OCI-LY7 (cell line): ENCODE measurements at regions not wholly inside any gene's neighbourhood (a gene's known extent, or its start where the extent isn't known, plus 50 kb on each side); places are given as distances from the start of the nearest gene placed in this dataset.

Experiments used
- BruUV-seq: library from RNA; stranded (reverse); fragments of 400-500 nt; replicated peaks from 2 replicates; lab custom pipeline; 2021; lab: Mats Ljungman, UMichigan
- CTCF ChIA-PET: fragments of 300-600 bp; sonication (Branson Sonifier 250); formaldehyde crosslinking; loops from one replicate; lab custom pipeline; 2022; ENCODE audit warnings: antibody characterized with exemption; ENCODE audit not compliant: unreplicated experiment; lab: Charles Lee
- POLR2A ChIA-PET: fragments of 300-600 bp; sonication (Branson Sonifier 250); formaldehyde crosslinking; loops from one replicate; lab custom pipeline; 2022; ENCODE audit warnings: antibody characterized with exemption; lab: Charles Lee
- DNase-seq: peaks from one replicate; pipeline ENCODE4 v3.0.0-alpha.2; 2015; ENCODE audit warnings: low spot score
- H2AFZ ChIP-seq: fragments of 200-600 bp; sonication (generic), shearing (Covaris generic); 2 replicates; pipeline ENCODE4 v1.6.1; 2014; ENCODE audit warnings: mild to moderate bottlenecking, antibody characterized with exemption, low read length, moderate library complexity
- H3K27ac ChIP-seq: fragments of 200-600 bp; sonication (generic); 2 replicates; pipeline ENCODE4 v1.5.1; 2014; ENCODE audit warnings: mixed run types, low read depth, mild to moderate bottlenecking, moderate library complexity, low read length, inconsistent platforms; ENCODE audit not compliant: poor library complexity, severe bottlenecking
- H3K36me3 ChIP-seq: fragments of 200-600 bp; sonication (generic); 2 replicates; pipeline ENCODE4 v1.6.1; 2014; ENCODE audit warnings: mild to moderate bottlenecking, antibody characterized with exemption, low read length, moderate library complexity, mixed read lengths; ENCODE audit not compliant: insufficient read depth
- H3K4me1 ChIP-seq: fragments of 200-600 bp; sonication (generic); 2 replicates; pipeline ENCODE4 v1.5.1; 2014; ENCODE audit warnings: mild to moderate bottlenecking, low read length; ENCODE audit not compliant: insufficient read depth, poor library complexity, severe bottlenecking
- H3K4me2 ChIP-seq: fragments of 200-600 bp; sonication (generic); 2 replicates; pipeline ENCODE4 v1.6.1; 2014; ENCODE audit warnings: mild to moderate bottlenecking, low read length
- H3K4me3 ChIP-seq: fragments of 200-600 bp; sonication (generic); 2 replicates; pipeline ENCODE4 v1.5.1; 2014; ENCODE audit warnings: mild to moderate bottlenecking, low read depth, low read length; ENCODE audit not compliant: poor library complexity, severe bottlenecking
- H3K79me2 ChIP-seq: fragments of 200-600 bp; sonication (generic); 2 replicates; pipeline ENCODE4 v1.6.1; 2016; ENCODE audit warnings: low read depth, mild to moderate bottlenecking, low read length, moderate library complexity, mixed read lengths; ENCODE audit not compliant: insufficient read depth
- H3K9me2 ChIP-seq: fragments of 200-600 bp; sonication (generic); 2 replicates; pipeline ENCODE4 v1.6.1; 2016; ENCODE audit warnings: mild to moderate bottlenecking, low read length, mixed read lengths; ENCODE audit not compliant: insufficient read depth
- H3K9me3 ChIP-seq: fragments of 200-600 bp; sonication (generic); 2 replicates; pipeline ENCODE4 v1.6.1; 2014; ENCODE audit warnings: mild to moderate bottlenecking, mixed run types, low read length, mixed read lengths
- H4K20me1 ChIP-seq: fragments of 200-600 bp; sonication (generic); 2 replicates; pipeline ENCODE4 v1.6.1; 2014; ENCODE audit warnings: mild to moderate bottlenecking, antibody characterized with exemption, low read length, moderate library complexity, mixed read lengths; ENCODE audit not compliant: insufficient read depth
- CTCF ChIP-seq: fragments of 200-600 bp; sonication (generic); conservative IDR thresholded peaks from 2 replicates; pipeline ENCODE4 v1.5.1; 2014; ENCODE audit warnings: mild to moderate bottlenecking, antibody characterized with exemption, low read length, moderate library complexity, mixed read lengths
- EZH2phosphoT487 ChIP-seq: fragments of 200-600 bp; sonication (generic); IDR thresholded peaks from 2 replicates; pipeline ENCODE4 v1.6.1; 2018; ENCODE audit warnings: low read depth, borderline replicate concordance, mild to moderate bottlenecking, mixed run types, antibody characterized with exemption, low read length, moderate library complexity, mixed read lengths
- intact Hi-C: fragments of 100-400 bp; cut with micrococcal nuclease; formaldehyde crosslinking; loops from one replicate; pipeline ENCODE4 v1.10.0; 2022; ENCODE audit not compliant: unreplicated experiment

GRCh38 chr11:115874843-115875242 lies 370.6 kb upstream of the CADM1 start:
- ChIA-PET POLR2A (interaction anchor here (0.7 to 2.5 kb wide), 8 partner anchors 11 to 55 kb away, joined by 4 to 20 read pairs (median 8); no protein-coding TSS in a partner anchor), CTCF (interaction anchor here (1.0 to 1.5 kb wide), 2 partner anchors 56 to 65 kb away, joined by 4 to 5 read pairs; no protein-coding TSS in a partner anchor)
- TF ChIP-seq CTCF, result no peak
- BruUV-seq, result no TSS peak
- Histone ChIP-seq H3K4me3 (peak overlapping the region; percentile 33), H4K20me1 (no peaks in the 10 kb centered on the region), H3K4me2 (peak overlapping the region; percentile 80), H3K27ac (peak overlapping the region; percentile 86), H3K79me2 (no peaks in the 10 kb centered on the region), H3K4me1 (peaks cover 57% of the 10 kb centered on the region), H3K9me3 (no peaks in the 10 kb centered on the region; the same call in 1 of the 2 replicates), H3K9me2 (no peaks in the 10 kb centered on the region), H2AFZ (peak overlapping the region; percentile 95), H3K36me3 (no peaks in the 10 kb centered on the region)
- intact Hi-C loops, result loop anchor here (5.0 kb wide), 1 partner anchor 373 kb away; the partner anchor contains the start of gene CADM1
- DNase-seq, result no peak

GRCh38 chr11:115873813-115874212 lies 369.6 kb upstream of the CADM1 start:
- no TSS peak for BruUV-seq
- no peaks in the 10 kb centered on the region for H3K36me3 ChIP-seq
- H3K79me2 ChIP-seq, result no peaks in the 10 kb centered on the region
- H3K4me2 ChIP-seq, result peak overlapping the region; percentile 80
- no peaks in the 10 kb centered on the region for H3K9me2 ChIP-seq
- peak overlapping the region; percentile 95 for H2AFZ ChIP-seq
- CTCF ChIA-PET, result interaction anchor here (1.6 to 2.4 kb wide), 2 partner anchors 57 to 65 kb away, joined by 5 to 12 read pairs; no protein-coding TSS in a partner anchor
- no peaks in the 10 kb centered on the region for H4K20me1 ChIP-seq
- peak; percentile 77 for DNase-seq
- peak overlapping the region; percentile 51 for H3K4me3 ChIP-seq
- H3K27ac ChIP-seq, result peak overlapping the region; percentile 86
- intact Hi-C loops, result loop anchor here (2.0 kb wide), 1 partner anchor 57 kb away; no protein-coding TSS in a partner anchor
- peaks cover 58% of the 10 kb centered on the region for H3K4me1 ChIP-seq
- POLR2A ChIA-PET, result interaction anchor here (0.6 to 1.4 kb wide), 7 partner anchors 27 to 372 kb away, joined by 3 to 6 read pairs (median 3); no protein-coding TSS in a partner anchor
- no peaks in the 10 kb centered on the region; the same call in 1 of the 2 replicates for H3K9me3 ChIP-seq
- TF ChIP-seq CTCF, result no peak
- no peak for TF ChIP-seq EZH2phosphoT487

GRCh38 chr11:115872416-115872815 lies 368.2 kb upstream of the CADM1 start:
- Histone ChIP-seq H4K20me1 (no peaks in the 10 kb centered on the region), H3K36me3 (no peaks in the 10 kb centered on the region), H2AFZ (peak overlapping the region; percentile 95), H3K4me2 (peak overlapping the region; percentile 80), H3K4me3 (peak overlapping the region; percentile 51), H3K4me1 (peaks cover 58% of the 10 kb centered on the region), H3K9me2 (no peaks in the 10 kb centered on the region), H3K79me2 (no peaks in the 10 kb centered on the region), H3K9me3 (no peaks in the 10 kb centered on the region; the same call in 1 of the 2 replicates), H3K27ac (peak overlapping the region; percentile 86)
- no TSS peak for BruUV-seq
- intact Hi-C loops, result loop anchor here (1.0 to 2.0 kb wide), 2 partner anchors 58 to 67 kb away; no protein-coding TSS in a partner anchor
- POLR2A ChIA-PET, result interaction anchor here (1.4 to 3.9 kb wide), 6 partner anchors 12 to 65 kb away, joined by 3 to 12 read pairs (median 4); no protein-coding TSS in a partner anchor
- CTCF ChIA-PET, result interaction anchor here (0.6 to 2.4 kb wide), 3 partner anchors 51 to 66 kb away, joined by 5 to 12 read pairs (median 6); no protein-coding TSS in a partner anchor
- TF ChIP-seq CTCF (no peak), EZH2phosphoT487 (no peak)
- DNase-seq, result peak; percentile 48
